HepG2 (cell line): ENCODE measurements at regions not wholly inside any gene's neighbourhood (a gene's known extent, or its start where the extent isn't known, plus 50 kb on each side); places are given as distances from the start of the nearest gene placed in this dataset.

Source experiments
- CBX2 ChIP-seq, 2 experiments: fragments of 200-600 bp in 1 of 2; sonication (generic); formaldehyde crosslinking in 1 of 2; IDR thresholded peaks; 2 replicates each; pipeline versions ENCODE4 v1.7.0 to v1.8.1; 2018 to 2022; ENCODE audit warnings: low read depth in 2 of 2, low read length in 1 of 2, mild to moderate bottlenecking in 1 of 2, missing genetic modification reagents in 1 of 2
- CCAR2 ChIP-seq: fragments of 200-400 bp; formaldehyde crosslinking; optimal IDR thresholded peaks from 2 replicates; pipeline ENCODE3; 2018; ENCODE audit warnings: low read depth, mild to moderate bottlenecking, low read length, moderate library complexity
- CTCF ChIP-seq: sonication (generic); formaldehyde crosslinking; IDR thresholded peaks from 2 replicates; pipeline ENCODE4 v1.5.0; 2020; ENCODE audit warnings: mild to moderate bottlenecking, missing genetic modification reagents, moderate library complexity
- HES4 ChIP-seq: sonication (generic); formaldehyde crosslinking; IDR thresholded peaks from 2 replicates; pipeline ENCODE4 v1.9.0; 2021; ENCODE audit warnings: mild to moderate bottlenecking, missing genetic modification reagents, borderline replicate concordance
- KLF13 ChIP-seq: sonication (generic); formaldehyde crosslinking; IDR thresholded peaks from 2 replicates; pipeline ENCODE4 v1.4.0; 2020; ENCODE audit warnings: mild to moderate bottlenecking, missing genetic modification reagents
- REXO4 ChIP-seq: sonication (generic); formaldehyde crosslinking; IDR thresholded peaks from 2 replicates; pipeline ENCODE4 v1.8.0; 2022; ENCODE audit warnings: missing genetic modification reagents, mild to moderate bottlenecking, borderline replicate concordance
- SP4 ChIP-seq: sonication (generic); formaldehyde crosslinking; IDR thresholded peaks from 2 replicates; pipeline ENCODE4 v1.8.1; 2023; ENCODE audit warnings: mild to moderate bottlenecking, missing genetic modification reagents
- TAF1 ChIP-seq: sonication (generic); formaldehyde crosslinking; IDR thresholded peaks from 2 replicates; pipeline ENCODE4 v1.4.0; 2020; ENCODE audit warnings: missing genetic modification reagents
- ZMAT5 ChIP-seq: sonication (generic); formaldehyde crosslinking; IDR thresholded peaks from 2 replicates; pipeline ENCODE4 v1.5.0; 2020; ENCODE audit warnings: mild to moderate bottlenecking, low read depth, missing genetic modification reagents, borderline replicate concordance
- ZNF274 ChIP-seq: sonication (generic); formaldehyde crosslinking; IDR thresholded peaks from 2 replicates; pipeline ENCODE4 v1.5.1; 2020; ENCODE audit warnings: mild to moderate bottlenecking, missing genetic modification reagents
- ZNF281 ChIP-seq: sonication (generic); formaldehyde crosslinking; IDR thresholded peaks from 2 replicates; pipeline ENCODE4 v1.4.0; 2020; ENCODE audit warnings: missing genetic modification reagents, borderline replicate concordance
- ZNF510 ChIP-seq: sonication (generic); formaldehyde crosslinking; IDR thresholded peaks from 2 replicates; pipeline ENCODE4 v1.4.0; 2020; ENCODE audit warnings: low read depth, mild to moderate bottlenecking, missing genetic modification reagents
- ZSCAN29 ChIP-seq: sonication (generic); formaldehyde crosslinking; conservative IDR thresholded peaks from 2 replicates; pipeline ENCODE4 v1.4.0; 2020; ENCODE audit warnings: mild to moderate bottlenecking, missing genetic modification reagents

GRCh38 chr5:3904584-3904983, 309.0 kb downstream of the IRX1 start:
- TF ChIP-seq CTCF (CRISPR knock-in tag) (no peak), SP4 (CRISPR knock-in tag) (no peak), HES4 (CRISPR knock-in tag) (no peak), ZMAT5 (CRISPR knock-in tag) (no peak), CCAR2 (no peak), KLF13 (CRISPR knock-in tag) (no peak), ZNF281 (CRISPR knock-in tag) (no peak), REXO4 (CRISPR knock-in tag) (no peak), CBX2 (IDR thresholded peaks at IDR 0.05; ENCODE audit: low read depth, low read length) (no peak), CBX2 (CRISPR knock-in tag; IDR thresholded peaks at IDR 0.05; ENCODE audit: low read depth) (no peak), ZSCAN29 (CRISPR knock-in tag) (no peak), TAF1 (CRISPR knock-in tag) (no peak), ZNF274 (CRISPR knock-in tag) (no peak), ZNF510 (no peak)
